KBM-7 (cell line): ENCODE measurements at regions not wholly inside any gene's neighbourhood (a gene's known extent, or its start where the extent isn't known, plus 50 kb on each side); places are given as distances from the start of the nearest gene placed in this dataset.

Experiments
- DNase-seq: peaks from one replicate; pipeline ENCODE4 v3.0.0-alpha.2; 2015
- in situ Hi-C: fragments of 300-500 bp; cut with MboI; formaldehyde crosslinking; loops from 2 replicates; pipeline ENCODE4 v1.14.3; 2020; ENCODE audit warnings: low sequenced_read_pairs, low pct_unique_long_range_greater_than_20kb, mixed read lengths

GRCh38 chr13:86825410-86825809 is 845.8 kb upstream of the SLITRK5 start:
- in situ Hi-C loops, result no loop called here
- DNase-seq, result no peak

DNA sequence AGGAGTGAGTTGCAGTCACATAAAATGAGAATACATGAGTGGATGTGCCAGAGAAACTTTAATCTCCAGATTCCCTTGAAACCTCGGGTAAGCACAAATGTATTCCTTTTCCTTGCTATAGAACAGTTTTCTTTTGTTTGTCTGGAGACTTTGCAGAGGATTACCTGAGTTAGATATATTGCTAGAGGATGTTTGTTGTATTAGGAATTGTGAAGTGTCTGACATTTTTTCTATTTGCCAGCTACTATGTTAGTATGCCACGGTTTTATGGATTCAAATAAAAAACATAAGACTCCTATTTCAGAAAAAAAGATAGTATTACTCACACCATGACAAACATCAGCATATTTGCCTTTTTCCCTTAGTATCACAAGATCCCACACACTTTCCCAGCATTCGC is 844.9 kb upstream of the SLITRK5 start:
- no peak for DNase-seq
- in situ Hi-C loops, result no loop called here

DNA sequence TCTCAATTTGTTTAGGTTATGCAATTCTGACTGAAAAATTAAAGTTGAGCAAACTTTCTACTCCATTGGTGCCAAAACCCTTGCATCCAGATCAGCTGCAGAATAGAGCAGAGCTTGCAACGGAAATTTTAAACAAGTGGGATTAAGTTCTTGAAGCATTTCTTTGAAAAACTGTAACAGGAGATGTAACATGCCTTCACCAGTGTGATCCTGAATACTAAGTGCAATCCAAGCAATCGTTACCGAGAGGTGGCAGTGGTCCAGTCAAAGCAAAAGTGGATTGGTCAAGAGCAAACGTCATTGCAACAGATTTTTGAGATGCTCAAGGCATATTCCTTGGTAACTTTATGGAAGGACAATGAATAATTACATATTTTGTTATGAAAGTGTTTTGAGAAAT is 841.1 kb upstream of the SLITRK5 start:
- no peak for DNase-seq
- in situ Hi-C loops, result no loop called here

DNA sequence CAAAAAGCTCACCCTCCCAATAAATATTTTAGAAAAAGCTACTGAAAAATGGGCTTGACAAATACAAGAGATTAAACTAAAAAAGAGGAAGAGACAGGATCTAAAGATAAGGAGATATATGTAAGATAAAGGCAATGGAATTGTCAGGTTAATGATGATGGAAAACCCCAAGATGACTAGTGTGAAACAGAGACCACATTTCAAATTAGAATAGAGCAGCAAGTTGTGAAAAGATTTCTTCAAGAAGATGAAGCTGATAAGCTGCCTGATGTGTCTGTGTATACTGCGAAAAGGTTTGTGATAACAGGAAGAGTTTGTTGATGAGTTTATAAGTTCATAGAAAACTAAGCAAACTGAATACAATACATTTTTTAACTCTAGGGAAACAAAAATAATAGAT is 840.1 kb upstream of the SLITRK5 start:
- in situ Hi-C loops, result no loop called here
- DNase-seq, result peak; percentile 61

- DNase-seq, result peak; percentile 5
Measured at GRCh38 chr13:86838411-86839120, 832.6 kb upstream of the SLITRK5 start.

GRCh38 chr13:86839221-86839620 is 832.0 kb upstream of the SLITRK5 start:
- DNase-seq, result peak; percentile 65
- in situ Hi-C loops, result no loop called here

More at GRCh38 chr13:86838411-86839120, 832.6 kb upstream of the SLITRK5 start:
- in situ Hi-C loops, result no loop called here

DNA sequence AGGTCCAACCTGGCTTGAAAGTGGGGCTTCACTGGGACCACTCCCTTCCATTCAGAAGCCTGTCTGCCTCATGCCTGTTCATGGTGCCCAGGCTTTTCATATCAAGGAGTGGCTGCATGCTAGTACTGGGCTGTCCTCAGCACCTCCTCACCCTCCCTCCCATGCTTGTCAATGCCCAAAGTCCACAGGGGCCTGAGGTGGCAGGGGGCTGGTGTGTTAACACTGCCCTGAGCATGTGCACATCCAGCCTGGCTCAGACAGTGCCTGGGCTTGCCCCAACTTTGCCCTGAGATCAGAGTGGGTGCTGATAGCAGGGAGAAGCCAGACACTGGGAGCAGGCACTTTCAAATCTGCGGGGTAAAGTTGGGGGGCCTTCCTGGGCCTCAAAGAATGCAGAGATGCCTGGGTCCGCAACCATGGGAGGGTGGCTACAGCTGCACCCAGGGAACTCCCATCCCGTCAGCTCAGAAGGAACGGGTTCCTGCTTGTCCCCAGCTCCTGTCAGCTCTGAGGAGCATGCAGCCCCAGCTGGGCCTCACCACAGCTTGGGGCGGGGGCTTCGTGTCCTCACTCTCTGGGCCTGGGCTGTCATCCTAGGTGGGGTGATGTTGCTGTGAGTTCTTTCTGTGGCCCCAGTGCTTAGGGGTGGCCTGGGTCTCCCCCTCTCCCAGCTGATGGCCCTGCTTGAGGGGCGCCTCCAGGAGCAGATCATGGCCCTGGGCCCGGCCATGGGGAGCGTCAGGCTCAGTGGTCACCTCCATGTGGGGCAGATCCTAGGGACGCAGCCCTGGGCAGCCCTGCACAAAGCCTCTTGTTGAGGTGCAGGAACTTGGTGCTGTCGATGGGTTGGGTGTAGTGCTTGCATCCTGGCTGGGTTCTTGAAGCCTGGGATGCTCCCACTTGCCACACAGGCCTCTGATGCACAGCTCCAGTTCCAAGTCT is 830.6 kb upstream of the SLITRK5 start:
- in situ Hi-C loops, result no loop called here
- DNase-seq, result no peak

DNA sequence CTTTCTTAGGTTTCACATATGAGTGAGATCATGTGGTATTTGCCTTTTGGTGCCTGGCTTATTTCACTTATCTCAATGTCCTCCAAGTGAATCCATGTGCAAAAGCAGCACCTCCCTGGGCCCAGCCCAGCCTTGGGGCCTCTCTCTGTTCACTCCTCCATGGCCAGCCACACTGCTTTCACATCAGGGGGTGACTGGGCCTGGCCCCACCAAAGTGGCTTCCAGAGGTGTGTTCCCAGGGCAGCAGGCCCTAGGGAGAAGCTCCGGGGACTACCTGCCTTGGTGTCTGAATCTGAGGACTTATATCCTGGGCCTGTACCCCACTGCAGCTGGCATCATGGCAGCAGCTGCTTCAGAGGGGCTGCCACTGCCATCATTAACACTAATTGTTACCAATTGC is 829.9 kb upstream of the SLITRK5 start:
- no peak for DNase-seq
- in situ Hi-C loops, result no loop called here

- in situ Hi-C loops, result no loop called here
- DNase-seq, result no peak
Measured at GRCh38 chr13:86846501-86846900, 824.7 kb upstream of the SLITRK5 start.

GRCh38 chr13:86848716-86849115 is 822.5 kb upstream of the SLITRK5 start:
- in situ Hi-C loops, result no loop called here
- no peak for DNase-seq

DNA sequence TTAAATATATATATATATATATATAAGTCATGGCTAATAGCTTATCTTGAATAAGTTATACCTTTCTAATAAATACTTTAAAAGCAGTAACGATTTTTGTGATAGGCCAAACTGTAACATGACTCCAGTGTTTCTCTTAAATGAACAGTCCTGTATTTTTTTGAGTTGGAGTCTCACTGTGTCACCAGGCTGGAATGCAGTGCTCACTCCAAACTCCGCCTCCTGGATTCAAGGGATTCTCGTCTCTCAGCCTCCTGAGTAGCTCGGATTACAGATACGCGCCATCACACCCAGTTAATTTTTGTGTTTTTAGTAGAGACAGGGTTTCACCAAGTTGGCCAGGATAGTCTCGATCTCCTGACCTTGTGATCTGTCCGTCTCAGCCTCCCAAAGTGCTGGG is 814.2 kb upstream of the SLITRK5 start:
- in situ Hi-C loops, result no loop called here
- DNase-seq, result no peak

- in situ Hi-C loops, result no loop called here
- no peak for DNase-seq
Measured at GRCh38 chr13:86858216-86858615, 813.0 kb upstream of the SLITRK5 start.

- in situ Hi-C loops, result no loop called here
- DNase-seq, result no peak
Measured at GRCh38 chr13:86862137-86862536, 809.0 kb upstream of the SLITRK5 start.

DNA sequence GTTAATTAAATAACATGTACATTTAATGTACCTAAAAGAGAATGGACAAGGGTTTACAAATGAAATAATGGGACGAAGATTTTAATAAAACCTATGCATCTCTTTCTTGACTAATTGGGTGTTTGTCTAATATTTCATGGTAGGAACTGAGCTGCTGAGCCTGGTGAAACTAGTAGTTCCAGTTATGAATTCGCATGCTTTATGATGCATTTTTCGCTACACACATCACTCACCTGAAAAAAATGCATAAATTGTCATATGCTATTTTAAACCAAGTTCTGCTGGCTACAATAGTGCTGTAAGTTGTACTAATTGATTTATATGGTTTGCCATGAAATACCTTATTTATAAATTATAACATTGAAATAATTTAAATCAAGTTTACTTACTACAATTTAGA is 806.8 kb upstream of the SLITRK5 start:
- no peak for DNase-seq
- in situ Hi-C loops, result no loop called here

DNA sequence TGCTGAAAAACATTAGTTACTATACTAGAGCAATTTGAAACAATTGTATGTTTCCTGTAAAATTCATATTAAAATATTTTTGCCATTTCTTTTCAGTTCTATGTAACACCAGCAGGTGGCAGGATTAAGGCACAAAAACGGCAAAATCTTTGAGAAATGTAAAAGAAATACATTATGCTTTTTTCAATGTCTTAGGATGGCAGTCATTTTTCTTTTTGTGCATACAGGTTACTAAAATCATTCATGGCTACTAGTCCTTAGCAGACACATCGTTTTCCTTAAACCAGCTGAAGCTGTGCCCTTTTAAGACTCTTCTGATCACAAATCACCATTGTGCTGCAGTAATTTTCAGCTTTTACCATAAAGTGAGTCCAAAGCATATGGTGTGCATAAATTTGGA is 800.7 kb upstream of the SLITRK5 start:
- DNase-seq, result peak; percentile 53
- in situ Hi-C loops, result no loop called here

DNA sequence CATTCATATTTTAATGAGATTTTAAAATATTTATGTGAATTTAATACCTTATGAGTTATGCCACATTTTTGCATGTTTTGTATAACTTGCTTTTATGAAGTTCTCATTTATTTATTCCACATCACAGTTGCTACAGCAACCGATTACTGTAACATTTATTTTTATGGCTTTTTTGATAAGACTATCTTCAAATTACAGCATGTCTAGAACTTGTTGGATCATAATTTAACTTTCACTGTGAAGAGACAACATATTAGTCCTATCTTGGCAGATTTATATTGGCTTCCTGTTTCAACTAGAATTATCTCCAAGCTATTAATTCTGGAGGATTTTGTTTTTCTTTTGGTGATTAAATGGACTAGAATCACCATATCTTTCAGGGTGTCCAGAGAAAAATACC is 793.7 kb upstream of the SLITRK5 start:
- in situ Hi-C loops, result no loop called here
- DNase-seq, result no peak

DNA sequence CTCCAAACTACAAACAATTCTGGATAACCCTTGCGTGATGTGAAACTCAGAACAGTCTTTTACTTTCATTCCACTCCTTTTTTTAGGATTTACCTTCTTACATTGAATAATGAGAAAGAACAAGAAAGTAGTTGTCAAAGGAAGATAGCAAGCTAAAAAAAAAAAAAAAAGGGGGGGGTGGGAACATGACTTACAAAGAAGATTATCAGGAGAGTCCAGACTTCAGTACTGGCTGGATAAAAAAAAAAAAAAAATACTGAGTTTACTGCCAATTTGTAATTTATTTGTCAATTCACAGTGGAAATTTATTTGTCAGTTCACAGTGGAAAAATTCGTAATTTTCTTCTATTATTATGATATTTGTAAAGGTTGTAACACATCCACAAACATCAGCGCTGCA is 792.4 kb upstream of the SLITRK5 start:
- in situ Hi-C loops, result no loop called here
- DNase-seq, result no peak

DNA sequence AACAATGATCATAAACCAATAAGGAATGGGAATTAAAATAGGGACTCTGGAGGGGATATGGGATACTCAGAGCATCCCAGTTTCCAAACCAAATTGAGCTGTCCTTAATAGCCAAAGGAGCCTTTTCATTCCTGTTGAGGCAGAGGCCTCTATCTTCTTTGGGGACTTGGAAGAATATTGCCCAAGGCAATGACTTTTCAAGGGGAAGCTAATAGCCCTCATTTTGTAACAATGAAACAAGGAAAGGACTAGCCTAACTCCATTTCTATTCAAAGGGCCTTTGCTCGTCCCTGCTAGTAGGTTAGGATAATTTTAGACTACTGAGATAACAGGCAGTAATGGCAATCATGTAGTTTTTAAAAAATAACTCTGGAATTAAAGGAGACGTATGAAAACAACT is 789.8 kb upstream of the SLITRK5 start:
- no peak for DNase-seq
- in situ Hi-C loops, result no loop called here

GRCh38 chr13:86882107-86882506 is 789.1 kb upstream of the SLITRK5 start:
- DNase-seq, result no peak
- in situ Hi-C loops, result no loop called here

DNA sequence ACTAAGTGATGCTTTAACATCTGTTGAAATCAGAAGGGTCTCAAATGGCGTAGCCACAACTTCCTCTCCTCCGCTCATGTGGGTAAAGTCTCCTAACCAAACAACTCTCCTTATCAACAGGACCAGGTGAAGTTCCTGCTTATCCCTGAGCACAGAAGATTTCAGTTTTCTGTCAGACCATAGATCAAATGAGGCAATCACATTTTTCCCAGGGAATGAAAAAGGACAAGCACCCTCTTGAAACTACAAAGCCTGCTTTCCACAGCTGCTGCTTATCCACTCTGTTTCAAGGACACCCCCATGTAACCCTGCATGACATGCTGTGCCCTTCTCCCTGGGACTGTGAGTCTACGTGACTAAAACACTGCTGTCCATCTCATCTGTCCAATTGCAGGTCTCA is 788.3 kb upstream of the SLITRK5 start:
- DNase-seq, result peak; percentile 92
- in situ Hi-C loops, result no loop called here
